Ishikawa (cell line): ENCODE measurements at regions not wholly inside any gene's neighbourhood (a gene's known extent, or its start where the extent isn't known, plus 50 kb on each side); places are given as distances from the start of the nearest gene placed in this dataset.

Source experiments
- CEBPB ChIP-seq: IDR thresholded peaks from 2 replicates; pipeline ENCODE4 v1.6.1; 2012
- CREB1 ChIP-seq: IDR thresholded peaks from 2 replicates; pipeline ENCODE4 v1.6.1; 2012; ENCODE audit warnings: low read depth
- EGR1 ChIP-seq: IDR thresholded peaks from 2 replicates; pipeline ENCODE4 v1.6.1; 2012
- EP300 ChIP-seq: IDR thresholded peaks from 2 replicates; pipeline ENCODE4 v1.6.1; 2012; ENCODE audit warnings: borderline replicate concordance
- FOXM1 ChIP-seq: IDR thresholded peaks from 2 replicates; pipeline ENCODE4 v1.6.1; 2012; ENCODE audit warnings: low read depth, borderline replicate concordance
- NFIC ChIP-seq: IDR thresholded peaks from 2 replicates; pipeline ENCODE4 v1.6.1; 2012
- RAD21 ChIP-seq: IDR thresholded peaks from 2 replicates; pipeline ENCODE4 v1.6.1; 2012; ENCODE audit warnings: low read depth
- TAF1 ChIP-seq: IDR thresholded peaks from 2 replicates; pipeline ENCODE4 v1.6.1; 2012; ENCODE audit warnings: low read depth, mild to moderate bottlenecking
- TEAD4 ChIP-seq: IDR thresholded peaks from 2 replicates; pipeline ENCODE4 v1.6.1; 2012
- USF1 ChIP-seq: IDR thresholded peaks from 2 replicates; pipeline ENCODE4 v1.6.1; 2012
- YY1 ChIP-seq: IDR thresholded peaks from 2 replicates; pipeline ENCODE4 v1.6.1; 2012; ENCODE audit warnings: low read depth
- ZBTB7A ChIP-seq: IDR thresholded peaks from 2 replicates; pipeline ENCODE4 v1.6.1; 2012; ENCODE audit warnings: low read depth
- TF ChIP-seq, protein P1 (sequence below): IDR thresholded peaks from 2 replicates; pipeline ENCODE4 v1.6.1; 2012
- TF ChIP-seq, protein P2 (sequence below): IDR thresholded peaks from 2 replicates; pipeline ENCODE4 v1.6.1; 2012; ENCODE audit warnings: low read depth, mild to moderate bottlenecking

DNA sequence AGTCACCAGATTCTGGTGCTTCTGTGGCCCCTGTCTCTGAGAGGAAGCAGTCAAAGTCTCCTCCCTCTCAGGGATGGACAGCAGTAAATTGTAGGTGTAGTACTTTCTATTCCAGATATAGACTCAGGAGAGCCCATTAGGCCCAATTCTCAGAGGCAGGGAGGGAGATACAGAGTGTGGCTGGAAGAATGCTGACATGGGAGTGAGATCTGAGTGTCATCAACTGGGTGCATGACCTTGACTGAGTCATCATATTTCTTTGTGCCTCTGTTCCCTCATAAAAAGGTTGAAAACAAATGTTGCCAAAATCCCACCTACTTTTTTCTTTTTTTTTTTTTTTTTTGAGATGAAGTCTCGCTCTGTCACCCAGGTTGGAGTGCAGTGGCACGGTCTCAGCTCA, 506.1 kb downstream of the BCL11A start:
- TF ChIP-seq, protein P1, sequence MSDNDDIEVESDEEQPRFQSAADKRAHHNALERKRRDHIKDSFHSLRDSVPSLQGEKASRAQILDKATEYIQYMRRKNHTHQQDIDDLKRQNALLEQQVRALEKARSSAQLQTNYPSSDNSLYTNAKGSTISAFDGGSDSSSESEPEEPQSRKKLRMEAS: no peak
- TF ChIP-seq YY1: no peak
- no peak for TF ChIP-seq ZBTB7A
- TF ChIP-seq, protein P2, sequence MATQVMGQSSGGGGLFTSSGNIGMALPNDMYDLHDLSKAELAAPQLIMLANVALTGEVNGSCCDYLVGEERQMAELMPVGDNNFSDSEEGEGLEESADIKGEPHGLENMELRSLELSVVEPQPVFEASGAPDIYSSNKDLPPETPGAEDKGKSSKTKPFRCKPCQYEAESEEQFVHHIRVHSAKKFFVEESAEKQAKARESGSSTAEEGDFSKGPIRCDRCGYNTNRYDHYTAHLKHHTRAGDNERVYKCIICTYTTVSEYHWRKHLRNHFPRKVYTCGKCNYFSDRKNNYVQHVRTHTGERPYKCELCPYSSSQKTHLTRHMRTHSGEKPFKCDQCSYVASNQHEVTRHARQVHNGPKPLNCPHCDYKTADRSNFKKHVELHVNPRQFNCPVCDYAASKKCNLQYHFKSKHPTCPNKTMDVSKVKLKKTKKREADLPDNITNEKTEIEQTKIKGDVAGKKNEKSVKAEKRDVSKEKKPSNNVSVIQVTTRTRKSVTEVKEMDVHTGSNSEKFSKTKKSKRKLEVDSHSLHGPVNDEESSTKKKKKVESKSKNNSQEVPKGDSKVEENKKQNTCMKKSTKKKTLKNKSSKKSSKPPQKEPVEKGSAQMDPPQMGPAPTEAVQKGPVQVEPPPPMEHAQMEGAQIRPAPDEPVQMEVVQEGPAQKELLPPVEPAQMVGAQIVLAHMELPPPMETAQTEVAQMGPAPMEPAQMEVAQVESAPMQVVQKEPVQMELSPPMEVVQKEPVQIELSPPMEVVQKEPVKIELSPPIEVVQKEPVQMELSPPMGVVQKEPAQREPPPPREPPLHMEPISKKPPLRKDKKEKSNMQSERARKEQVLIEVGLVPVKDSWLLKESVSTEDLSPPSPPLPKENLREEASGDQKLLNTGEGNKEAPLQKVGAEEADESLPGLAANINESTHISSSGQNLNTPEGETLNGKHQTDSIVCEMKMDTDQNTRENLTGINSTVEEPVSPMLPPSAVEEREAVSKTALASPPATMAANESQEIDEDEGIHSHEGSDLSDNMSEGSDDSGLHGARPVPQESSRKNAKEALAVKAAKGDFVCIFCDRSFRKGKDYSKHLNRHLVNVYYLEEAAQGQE: no peak
- TF ChIP-seq EP300: no peak
- TF ChIP-seq CEBPB: no peak
- TF ChIP-seq CREB1: no peak
- TF ChIP-seq FOXM1: no peak
- no peak for TF ChIP-seq RAD21
- no peak for TF ChIP-seq EGR1
- no peak for TF ChIP-seq USF1
- TF ChIP-seq TAF1: no peak
- no peak for TF ChIP-seq TEAD4
- TF ChIP-seq NFIC: no peak
